ENCODE measurements at regions not wholly inside any gene's neighbourhood (a gene's known extent, or its start where the extent isn't known, plus 50 kb on each side); places are given as distances from the start of the nearest gene placed in this dataset.

DNA sequence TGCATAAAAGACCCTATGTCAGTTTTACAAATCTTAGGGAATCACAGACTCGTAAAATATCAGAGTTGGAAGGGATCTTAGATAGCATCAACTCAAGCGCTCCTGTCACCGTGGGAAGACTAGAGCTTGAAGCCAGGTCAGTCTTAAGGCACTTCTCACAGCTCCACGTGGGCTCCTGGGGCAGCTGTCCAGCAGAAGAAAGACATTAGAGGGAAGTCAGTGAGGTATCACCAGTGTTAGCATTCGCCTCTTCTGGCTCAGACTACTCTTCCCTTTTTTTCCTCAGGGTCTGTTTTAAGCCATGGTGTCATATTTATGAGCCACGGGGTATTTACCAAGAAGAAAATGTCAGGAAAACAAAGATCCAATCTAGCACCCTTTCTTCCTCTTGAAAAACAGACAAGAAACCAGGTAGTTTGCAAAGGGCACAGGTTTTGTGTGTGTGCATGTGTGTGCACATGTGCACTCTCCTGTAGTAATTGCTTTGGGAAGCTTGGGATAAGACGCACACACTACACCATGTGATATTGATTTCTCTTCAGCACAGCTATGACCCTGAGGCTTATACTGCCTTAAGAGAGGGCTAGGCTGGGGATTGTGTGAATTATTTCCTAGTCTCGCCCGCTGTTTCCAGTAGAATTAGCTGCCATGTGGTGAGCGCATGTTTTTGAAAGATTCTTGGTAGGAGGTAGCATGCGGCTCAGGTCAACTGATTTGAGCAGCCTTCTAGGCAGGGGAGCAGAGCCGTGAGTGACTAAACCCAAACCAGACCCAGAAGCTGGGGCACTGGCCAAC lies 61.0 kb upstream of the ELAC2 start:
- no peak for DNase-seq

DNA sequence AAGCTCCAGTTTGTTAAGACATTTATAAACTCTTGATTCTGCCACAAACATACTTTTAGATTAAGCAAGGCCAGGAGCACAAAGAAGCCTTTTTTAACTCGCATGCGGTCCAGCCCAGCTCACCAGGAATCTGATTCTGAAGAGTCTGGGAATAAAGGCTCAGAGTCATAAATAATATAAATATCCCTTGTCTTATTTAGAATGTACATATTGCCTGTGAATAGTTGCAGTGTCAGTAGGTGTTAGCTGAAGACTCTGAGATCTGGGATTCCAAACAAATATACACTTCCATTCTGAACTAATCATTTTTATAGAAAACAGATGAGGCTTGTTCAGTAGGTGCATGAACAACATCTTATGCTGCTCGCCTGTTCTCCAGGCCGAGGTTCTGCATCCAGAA lies 59.1 kb upstream of the ELAC2 start:
- no peak for DNase-seq

DNA sequence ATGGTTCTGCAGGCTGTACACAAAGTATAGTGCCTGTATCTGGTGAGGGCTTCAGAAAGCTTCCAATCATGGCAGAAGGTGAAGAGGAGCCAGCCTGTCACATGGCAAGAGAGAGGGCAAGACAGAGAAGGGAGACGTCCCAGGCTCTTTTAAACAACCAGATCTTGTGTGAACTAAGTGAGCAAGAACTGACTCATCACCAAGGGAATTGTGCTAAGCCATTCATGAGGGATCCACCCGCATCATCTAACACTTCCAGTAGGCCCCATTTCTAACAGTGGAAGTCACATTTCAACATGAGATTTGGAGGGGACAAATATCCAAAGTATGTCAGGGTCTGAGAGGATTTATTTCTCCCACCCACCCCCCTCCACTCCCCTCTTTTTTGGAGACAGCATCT lies 56.2 kb upstream of the ELAC2 start:
- no peak for DNase-seq

DNA sequence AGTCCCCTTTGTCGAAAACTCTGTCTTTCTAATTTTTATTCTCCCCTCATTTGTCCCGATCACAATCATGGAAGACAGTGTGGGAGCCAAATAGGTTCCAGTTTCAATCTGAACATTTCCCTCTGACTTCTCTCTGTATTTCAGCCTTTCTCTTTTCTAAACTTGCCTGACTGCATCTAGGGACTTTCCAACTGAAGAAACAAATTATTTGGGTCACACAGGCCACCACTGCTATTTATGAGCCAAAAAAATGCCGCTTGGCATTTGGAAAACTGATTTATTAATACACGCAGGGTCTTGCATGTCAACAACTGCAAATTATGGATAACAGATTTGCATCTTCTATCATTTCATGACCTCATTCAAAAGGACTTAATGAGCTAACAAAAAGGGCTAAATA lies 55.2 kb upstream of the ELAC2 start:
- no peak for DNase-seq

GRCh38 chr17:13070732-13071131 lies 52.9 kb upstream of the ELAC2 start:
- no peak for DNase-seq

- no peak for DNase-seq
Observed at GRCh38 chr17:13067629-13068303, 49.9 kb upstream of the ELAC2 start.

Data from hematopoietic multipotent progenitor cell treated with erythropoietin and hydrocortisone succinate and interleukin-3 and kit ligand, for 4 days (in vitro differentiated cells).